K562 (cell line): ENCODE measurements at regions not wholly inside any gene's neighbourhood (a gene's known extent, or its start where the extent isn't known, plus 50 kb on each side); places are given as distances from the start of the nearest gene placed in this dataset.
"Not testable (repeated sequence)": the region's sequence is repeated elsewhere in the genome, so short reads cannot be mapped to it uniquely, and the experiment has no call there.

ENCODE experiments used
- ATAC-seq: fragments of 200-7000 bp; cut with Tn5 transposase; 3 replicates; pipeline ENCODE4 v1.9.1; 2020; ENCODE audit warnings: moderate library complexity
- BruUV-seq: library from RNA; stranded (reverse); fragments of 400-500 nt; replicated peaks from 2 replicates; lab custom pipeline; 2021; lab: Mats Ljungman, UMichigan
- CTCF ChIA-PET: fragments of 300-600 bp; formaldehyde crosslinking; extraction: SDS; loops from one replicate; lab custom pipeline; 2021; ENCODE audit warnings: low intra/inter-chr PET ratio; lab: Yijun Ruan, JAX
- POLR2A ChIA-PET: fragments of 300-600, 350-650 bp; sonication (Branson Sonifier 250); formaldehyde crosslinking; extraction: SDS; loops from one replicate; lab custom pipeline; 2021; ENCODE audit warnings: antibody characterized with exemption, inconsistent platforms; lab: Yijun Ruan, JAX
- DNase-seq, 4 experiments: peaks; one replicate each; pipeline versions ENCODE4 v3.0.0 to v3.0.0-alpha.2; 2011 to 2018; ENCODE audit warnings: low spot score in 3 of 4, mixed read lengths in 3 of 4; ENCODE audit errors: extremely low read depth in 1 of 4
- FAIRE-seq: peaks from 2 replicates; lab custom pipeline; 2011; peaks lifted over from hg19 to GRCh38; lab: Jason Lieb, UNC
- H2AFZ ChIP-seq: 2 replicates; pipeline ENCODE4 v1.6.0; 2011; ENCODE audit warnings: low read depth, low read length, control low read depth, inconsistent platforms
- H3K27ac ChIP-seq: fragments of 200-600 bp; 3 replicates; pipeline ENCODE4 v1.8.0; 2011; ENCODE audit warnings: low read depth, mild to moderate bottlenecking, control low read depth, inconsistent platforms, low read length, moderate library complexity, mixed read lengths; ENCODE audit errors: extremely low read depth
- H3K27me3 ChIP-seq, 2 experiments: fragments of 300-600 bp in 1 of 2; 2 replicates in 1 of 2; 3 replicates in 1 of 2; pipeline versions ENCODE4 v1.6.0 to v1.8.0; 2011; ENCODE audit warnings: inconsistent platforms in 2 of 2, low read length in 2 of 2, mild to moderate bottlenecking in 1 of 2, mixed read lengths in 1 of 2, moderate library complexity in 1 of 2; ENCODE audit not compliant: control insufficient read depth in 2 of 2, insufficient read depth in 2 of 2
- H3K36me3 ChIP-seq: fragments of 300-600 bp; 3 replicates; pipeline ENCODE4 v1.8.0; 2011; ENCODE audit warnings: mild to moderate bottlenecking, low read length, inconsistent platforms; ENCODE audit not compliant: control insufficient read depth, insufficient read depth
- H3K4me1 ChIP-seq, 2 experiments: fragments of 200-600 bp in 1 of 2; replicated peaks in 1 of 2; 2 replicates in 1 of 2; 3 replicates in 1 of 2; pipeline versions ENCODE4 v1.5.1 to v1.8.0; 2011; ENCODE audit warnings: inconsistent platforms in 2 of 2, low read length in 2 of 2, mild to moderate bottlenecking in 1 of 2, mixed read lengths in 1 of 2, moderate library complexity in 1 of 2; ENCODE audit not compliant: control insufficient read depth in 2 of 2, insufficient read depth in 2 of 2
- H3K4me2 ChIP-seq: 2 replicates; pipeline ENCODE4 v1.6.1; 2011; ENCODE audit warnings: low read length, control low read depth, inconsistent platforms, mixed read lengths; ENCODE audit not compliant: insufficient read depth
- H3K4me3 ChIP-seq: fragments of 200-600 bp; sonication (generic), shearing (Covaris generic); 2 replicates; pipeline ENCODE4 v1.5.1; 2016; ENCODE audit warnings: control low read depth, inconsistent platforms
- H3K79me2 ChIP-seq: fragments of 200-600 bp; 3 replicates; pipeline ENCODE4 v1.8.0; 2011; ENCODE audit warnings: low read length, inconsistent platforms; ENCODE audit not compliant: control insufficient read depth, insufficient read depth
- H3K9ac ChIP-seq, 2 experiments: 2 replicates each; pipeline versions ENCODE4 v1.6.0 to v1.6.1; 2011; ENCODE audit warnings: low read depth in 2 of 2, low read length in 2 of 2, control low read depth in 1 of 2, inconsistent platforms in 1 of 2, mild to moderate bottlenecking in 1 of 2, mixed read lengths in 1 of 2; ENCODE audit not compliant: insufficient read depth in 1 of 2
- H3K9me1 ChIP-seq: one replicate; pipeline ENCODE4 v1.6.0; 2011; ENCODE audit warnings: inconsistent platforms, mild to moderate bottlenecking, low read length, moderate library complexity; ENCODE audit not compliant: control insufficient read depth, insufficient read depth
- H3K9me3 ChIP-seq: replicated peaks from 2 replicates; pipeline ENCODE4 v1.5.1; 2011; ENCODE audit warnings: low read depth, low read length, inconsistent platforms; ENCODE audit not compliant: control insufficient read depth, insufficient read depth
- H4K20me1 ChIP-seq: replicated peaks from 2 replicates; pipeline ENCODE4 v1.6.1; 2011; ENCODE audit warnings: low read length, inconsistent platforms, mixed read lengths; ENCODE audit not compliant: control insufficient read depth, insufficient read depth
- ATF4 ChIP-seq: fragments of 450-650 bp; formaldehyde crosslinking; IDR thresholded peaks from 2 replicates; pipeline ENCODE4 v1.4.0; 2022; ENCODE audit warnings: mild to moderate bottlenecking, moderate library complexity
- ATF7 ChIP-seq: fragments of 450-650 bp; IDR thresholded peaks from 2 replicates; pipeline ENCODE4 v1.7.1; 2014; ENCODE audit warnings: mild to moderate bottlenecking, moderate library complexity
- BRD4 ChIP-seq: fragments of 200-600 bp; sonication (generic); IDR thresholded peaks from 2 replicates; pipeline ENCODE4 v1.6.1; 2017; ENCODE audit warnings: inconsistent platforms
- CHD1 ChIP-seq: fragments of 200-600 bp; sonication (generic); IDR thresholded peaks from one replicate; pipeline ENCODE4 v1.6.1; 2012; ENCODE audit warnings: mild to moderate bottlenecking, moderate library complexity, low read length, inconsistent platforms
- L3MBTL2 ChIP-seq: fragments of 450-650 bp; IDR thresholded peaks from 2 replicates; pipeline ENCODE4 v1.6.1; 2016; ENCODE audit warnings: mild to moderate bottlenecking, moderate library complexity
- PHF8 ChIP-seq: fragments of 200-600 bp; sonication (generic); IDR thresholded peaks from 2 replicates; pipeline ENCODE4 v1.6.1; 2012; ENCODE audit warnings: mixed run types, mild to moderate bottlenecking, inconsistent platforms, low read length, moderate library complexity, borderline replicate concordance
- ZEB2 ChIP-seq: fragments of 450-650 bp; IDR thresholded peaks from 2 replicates; pipeline ENCODE4 v1.6.1; 2016
- WGBS: fragments of 100-300 bp; shearing (Covaris generic); methylation state at CpG from one replicate; pipeline ENCODE4 v1.1.6; 2016; ENCODE audit warnings: low coverage, mixed read lengths; ENCODE audit not compliant: insufficient coverage; ENCODE audit errors: missing lambda C conversion rate; 5-methylcytosine and 5-hydroxymethylcytosine counted together
- in situ Hi-C: fragments of 300-500 bp; cut with MboI; formaldehyde crosslinking; loops from 4 replicates; pipeline ENCODE4 v1.15.0; 2018; ENCODE audit warnings: inconsistent platforms, mixed read lengths
- intact Hi-C: fragments of 100-400 bp; cut with micrococcal nuclease; formaldehyde crosslinking; loops from 2 replicates; pipeline ENCODE4 v1.14.2; 2022

GRCh38 chr21:5242732-5243131, 5278.7 kb upstream of the TPTE start (continued):
- peak; percentile 9; the same call in 1 of the 2 replicates for TF ChIP-seq ATF4 (CRISPR knock-in tag)
- TF ChIP-seq ATF7 = 0 out of 2 replicates have a peak, but pooled peaks have one; percentile 15
- TF ChIP-seq L3MBTL2 = 0 out of 2 replicates have a peak, but pooled peaks have one; percentile 14
- TF ChIP-seq, all 486 proteins: peak for 11; not testable (repeated sequence) for 475

GRCh38 chr21:5243257-5243656, 5278.1 kb upstream of the TPTE start:
- in situ Hi-C loops, DNase-seq, intact Hi-C loops, ATAC-seq, FAIRE-seq, H3K27me3 ChIP-seq, H3K9me1 ChIP-seq, CTCF ChIA-PET, POLR2A ChIA-PET, H4K20me1 ChIP-seq, H3K9me3 ChIP-seq, H2AFZ ChIP-seq: not testable (repeated sequence)
- 0% methylated on average over 2 of the region's 2 CpGs for WGBS
- peaks cover 13% of the 10 kb centered on the region for H3K36me3 ChIP-seq
- peaks cover 0 to 15% of the 10 kb centered on the region in 2 experiments; a peak in 4 of 5 replicates for H3K4me1 ChIP-seq
- peak overlapping the region; percentile 53 to 66 for H3K9ac ChIP-seq
- peak overlapping the region; percentile 76 for H3K27ac ChIP-seq
- TF ChIP-seq ZEB2 (0 out of 2 replicates have a peak, but pooled peaks have one; percentile 0), CHD1 (peak; percentile 74), PHF8 (0 out of 2 replicates have a peak, but pooled peaks have one; percentile 20), BRD4 (peak; percentile 63; the same call in 1 of the 2 replicates)
- TSS peak; percentile 58 for BruUV-seq
- peak overlapping the region; percentile 71 for H3K4me2 ChIP-seq
- peaks cover 53% of the 10 kb centered on the region for H3K79me2 ChIP-seq
- peak overlapping the region; percentile 41 for H3K4me3 ChIP-seq
